Lower lobe of right lung (tissue), 2 donors: ENCODE measurements at regions not wholly inside any gene's neighbourhood (a gene's known extent, or its start where the extent isn't known, plus 50 kb on each side); places are given as distances from the start of the nearest gene placed in this dataset.
A peak's percentile ranks its signal among the peaks of the same experiment; 100 is the strongest.
"Not testable (repeated sequence)": the region's sequence is repeated elsewhere in the genome, so short reads cannot be mapped to it uniquely, and the experiment has no call there.

Experiments
- ATAC-seq, 2 donors: fragments of 200-7000 bp; cut with Tn5 transposase; one replicate each; pipeline ENCODE4 v1.9.1; 2020 to 2022; ENCODE audit warnings: mild to moderate bottlenecking in 2 of 2, moderate library complexity in 2 of 2
- DNase-seq: peaks from one replicate; pipeline ENCODE4 v3.0.0-alpha.2; 2020
- H3K27ac ChIP-seq: fragments of 200-600 bp; one replicate; pipeline ENCODE4 v1.8.0; 2022
- H3K27me3 ChIP-seq: fragments of 200-600 bp; one replicate; pipeline ENCODE4 v1.8.0; 2022; ENCODE audit warnings: low read depth
- H3K36me3 ChIP-seq: fragments of 200-600 bp; one replicate; pipeline ENCODE4 v1.8.0; 2022; ENCODE audit warnings: mild to moderate bottlenecking
- H3K4me1 ChIP-seq: fragments of 200-600 bp; one replicate; pipeline ENCODE4 v1.8.0; 2022
- H3K4me3 ChIP-seq: fragments of 200-600 bp; one replicate; pipeline ENCODE4 v1.8.0; 2022; ENCODE audit warnings: mild to moderate bottlenecking
- H3K9me3 ChIP-seq: fragments of 200-600 bp; one replicate; pipeline ENCODE4 v1.8.0; 2022
- intact Hi-C: fragments of 100-400 bp; cut with DNase I; formaldehyde crosslinking; loops from one replicate; pipeline ENCODE4 v1.11.0; 2022
- TF ChIP-seq, protein P1 (sequence below): fragments of 200-600 bp; IDR thresholded peaks from one replicate; pipeline ENCODE4 v1.8.0; 2022; ENCODE audit warnings: antibody characterized with exemption, mild to moderate bottlenecking
- donor health status: DM: no; HTN: yes; CAD: no; lungs with severe emphysema.

DNA sequence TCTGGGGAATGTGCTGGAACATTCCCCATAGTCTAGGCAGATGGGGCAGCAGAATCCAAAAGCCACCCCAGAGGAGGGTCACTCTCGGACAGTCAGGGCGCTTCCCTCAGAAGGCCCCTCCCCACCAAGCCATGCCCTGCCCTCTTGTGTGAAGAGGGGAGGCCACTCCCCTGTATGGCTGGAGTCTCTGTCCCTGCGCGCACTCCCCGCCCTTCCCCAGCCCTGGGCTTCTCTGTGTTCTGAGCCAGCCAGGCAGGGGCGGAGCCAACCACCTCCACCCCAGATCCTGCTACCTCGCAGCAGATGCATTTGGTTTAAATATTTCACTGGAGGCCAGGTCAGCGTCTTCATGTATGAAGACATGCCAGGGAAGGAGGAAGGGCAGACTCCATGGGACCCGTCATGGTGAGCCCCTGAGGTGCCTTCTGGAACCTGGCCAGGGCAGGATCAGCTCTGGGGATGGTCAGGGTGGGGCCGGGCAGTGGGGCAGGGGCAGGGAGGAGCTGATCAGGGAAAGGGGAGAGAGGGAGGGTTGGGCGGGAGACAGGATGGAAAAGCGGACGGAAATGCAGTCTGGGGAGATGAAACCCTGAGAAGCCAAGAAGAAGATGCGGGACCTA is 107.3 kb downstream of the ADRA2C start:
- intact Hi-C loops = no loop called here
- no peaks in the 10 kb centered on the region for H3K4me1 ChIP-seq
- no peak overlapping the region for H3K27ac ChIP-seq
- H3K36me3 ChIP-seq = no peaks in the 10 kb centered on the region
- peaks cover 83% of the 10 kb centered on the region for H3K27me3 ChIP-seq
- no peaks in the 10 kb centered on the region for H3K9me3 ChIP-seq
- TF ChIP-seq, protein P1, sequence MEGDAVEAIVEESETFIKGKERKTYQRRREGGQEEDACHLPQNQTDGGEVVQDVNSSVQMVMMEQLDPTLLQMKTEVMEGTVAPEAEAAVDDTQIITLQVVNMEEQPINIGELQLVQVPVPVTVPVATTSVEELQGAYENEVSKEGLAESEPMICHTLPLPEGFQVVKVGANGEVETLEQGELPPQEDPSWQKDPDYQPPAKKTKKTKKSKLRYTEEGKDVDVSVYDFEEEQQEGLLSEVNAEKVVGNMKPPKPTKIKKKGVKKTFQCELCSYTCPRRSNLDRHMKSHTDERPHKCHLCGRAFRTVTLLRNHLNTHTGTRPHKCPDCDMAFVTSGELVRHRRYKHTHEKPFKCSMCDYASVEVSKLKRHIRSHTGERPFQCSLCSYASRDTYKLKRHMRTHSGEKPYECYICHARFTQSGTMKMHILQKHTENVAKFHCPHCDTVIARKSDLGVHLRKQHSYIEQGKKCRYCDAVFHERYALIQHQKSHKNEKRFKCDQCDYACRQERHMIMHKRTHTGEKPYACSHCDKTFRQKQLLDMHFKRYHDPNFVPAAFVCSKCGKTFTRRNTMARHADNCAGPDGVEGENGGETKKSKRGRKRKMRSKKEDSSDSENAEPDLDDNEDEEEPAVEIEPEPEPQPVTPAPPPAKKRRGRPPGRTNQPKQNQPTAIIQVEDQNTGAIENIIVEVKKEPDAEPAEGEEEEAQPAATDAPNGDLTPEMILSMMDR = no peak
- DNase-seq = no peak
- no peak for ATAC-seq
- H3K4me3 ChIP-seq = no peak overlapping the region

DNA sequence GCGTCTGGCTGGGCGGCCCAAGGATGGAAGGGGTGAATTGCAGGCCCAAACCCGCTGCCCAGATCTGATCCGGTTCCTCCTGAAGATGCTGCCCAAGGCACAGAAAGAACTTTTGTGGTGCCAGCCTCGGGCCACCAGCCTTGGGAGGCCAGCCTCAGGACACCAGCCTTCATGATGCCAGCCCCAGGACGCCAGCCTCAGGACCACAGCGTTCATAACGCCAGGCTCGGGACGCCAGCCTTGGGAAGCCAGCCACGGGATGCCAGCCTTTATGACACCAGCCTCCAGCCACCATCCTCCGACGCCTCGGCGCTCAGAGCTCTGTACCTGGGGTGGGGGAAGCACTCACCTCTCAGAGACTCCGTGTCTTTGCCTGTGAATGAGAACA is 107.8 kb downstream of the ADRA2C start:
- Histone ChIP-seq H3K4me1 (no peaks in the 10 kb centered on the region), H3K27ac (no peak overlapping the region), H3K27me3 (peaks cover 86% of the 10 kb centered on the region), H3K36me3 (no peaks in the 10 kb centered on the region), H3K4me3 (no peak overlapping the region), H3K9me3 (no peaks in the 10 kb centered on the region)
- DNase-seq = no peak
- intact Hi-C loops = no loop called here
- TF ChIP-seq, protein P1 = no peak
- no peak for ATAC-seq

DNA sequence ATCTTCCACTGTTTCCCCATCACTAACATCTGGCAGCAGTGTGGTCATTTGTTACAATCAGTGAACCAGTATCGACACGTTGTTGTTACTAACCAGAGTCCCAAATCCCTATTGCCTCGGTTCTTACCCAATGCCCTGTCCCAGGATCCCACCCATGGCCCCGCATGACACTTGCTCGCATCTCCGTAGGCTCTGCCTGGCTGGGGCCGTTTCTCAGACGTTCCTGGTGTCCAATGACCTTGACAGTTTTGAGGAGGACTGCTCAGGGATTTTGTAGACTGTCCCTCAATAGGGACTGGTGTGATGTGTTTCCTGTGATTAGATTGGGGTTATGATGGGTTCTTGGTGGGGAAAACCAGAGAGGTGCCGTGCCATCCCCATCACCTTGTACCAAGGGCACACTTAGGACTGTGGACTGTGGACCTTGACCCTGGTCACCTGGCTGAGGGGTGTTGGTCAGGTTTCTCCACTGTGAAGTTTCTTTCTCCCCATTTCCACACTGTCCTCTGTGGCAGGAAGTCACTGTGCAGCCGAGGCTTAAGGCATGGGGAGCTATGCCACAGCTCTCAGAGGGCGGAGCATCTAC is 108.4 kb downstream of the ADRA2C start:
- peak; percentile 6 for DNase-seq
- Histone ChIP-seq H3K27me3 (peaks cover 88% of the 10 kb centered on the region), H3K4me3 (no peak overlapping the region), H3K27ac (no peak overlapping the region), H3K9me3 (no peaks in the 10 kb centered on the region), H3K4me1 (peaks cover 1% of the 10 kb centered on the region), H3K36me3 (no peaks in the 10 kb centered on the region)
- intact Hi-C loops = no loop called here
- TF ChIP-seq, protein P1 = no peak
- ATAC-seq = no peak

DNA sequence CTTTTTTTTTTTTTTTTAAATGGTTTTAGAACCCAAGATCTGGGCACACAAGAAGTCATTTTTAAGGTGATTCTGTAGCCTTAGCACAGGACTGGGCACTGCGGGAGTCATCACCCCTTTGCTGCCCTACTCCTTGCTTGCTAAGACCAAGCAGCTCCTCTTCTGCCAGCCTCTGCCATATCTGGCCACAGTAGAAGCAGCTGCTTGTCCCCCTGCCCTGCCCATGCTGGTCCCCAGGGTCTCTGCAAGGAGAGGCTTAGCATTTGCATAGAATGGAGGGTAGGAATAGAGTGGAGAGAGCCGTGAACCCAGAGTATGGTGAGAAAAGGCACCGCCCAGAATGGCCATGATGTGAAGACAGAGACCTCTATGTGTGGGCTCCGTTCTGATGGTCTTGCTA is 109.3 kb downstream of the ADRA2C start:
- no peak for DNase-seq
- H3K27me3 ChIP-seq = peaks cover 88% of the 10 kb centered on the region
- intact Hi-C loops = no loop called here

DNA sequence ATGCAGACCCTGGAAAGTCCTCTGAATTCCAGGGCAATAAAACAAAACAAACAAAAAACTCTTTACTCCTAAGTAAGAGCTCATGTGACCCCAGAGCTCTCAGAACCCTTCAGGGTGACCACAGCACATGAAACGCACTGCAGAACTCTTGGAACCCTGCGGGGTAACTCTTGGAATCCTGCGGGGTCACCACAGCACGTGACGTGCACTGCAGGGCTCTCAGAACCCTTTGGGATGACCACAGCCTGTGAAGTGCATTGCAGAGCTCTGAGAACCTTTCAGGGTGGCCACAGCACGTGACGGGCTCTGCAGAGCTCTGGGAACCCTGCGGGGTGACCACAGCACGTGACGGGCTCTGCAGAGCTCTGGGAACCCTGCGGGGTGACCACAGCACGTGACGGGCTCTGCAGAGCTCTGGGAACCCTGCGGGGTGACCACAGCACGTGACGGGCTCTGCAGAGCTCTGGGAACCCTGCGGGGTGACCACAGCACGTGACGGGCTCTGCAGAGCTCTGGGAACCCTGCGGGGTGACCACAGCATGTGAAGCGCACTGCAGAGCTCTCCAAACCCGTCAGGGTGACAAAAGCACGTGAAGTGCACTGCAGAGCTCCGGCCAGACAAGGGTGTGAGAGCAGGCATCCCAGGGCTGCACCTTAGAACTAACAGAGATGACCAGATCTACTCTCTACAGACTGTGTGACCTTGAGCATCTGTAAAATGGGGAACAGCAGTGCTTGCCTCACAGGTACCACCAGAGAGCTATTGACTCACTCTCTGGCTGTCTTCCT is 110.1 kb downstream of the ADRA2C start:
- H3K9me3 ChIP-seq, H3K36me3 ChIP-seq, H3K4me3 ChIP-seq, intact Hi-C loops, H3K27ac ChIP-seq, ATAC-seq: not testable (repeated sequence)
- peaks cover 86% of the 10 kb centered on the region for H3K27me3 ChIP-seq
- peaks cover 11% of the 10 kb centered on the region for H3K4me1 ChIP-seq
- DNase-seq = peak; percentile 31

More for the DNA sequence above, 109.3 kb downstream of the ADRA2C start:
- H3K27ac ChIP-seq = no peak overlapping the region
- no peaks in the 10 kb centered on the region for H3K36me3 ChIP-seq
- no peaks in the 10 kb centered on the region for H3K9me3 ChIP-seq
- TF ChIP-seq, protein P1 = no peak
- no peak for ATAC-seq
- no peak overlapping the region for H3K4me3 ChIP-seq
- H3K4me1 ChIP-seq = peaks cover 10% of the 10 kb centered on the region

DNA sequence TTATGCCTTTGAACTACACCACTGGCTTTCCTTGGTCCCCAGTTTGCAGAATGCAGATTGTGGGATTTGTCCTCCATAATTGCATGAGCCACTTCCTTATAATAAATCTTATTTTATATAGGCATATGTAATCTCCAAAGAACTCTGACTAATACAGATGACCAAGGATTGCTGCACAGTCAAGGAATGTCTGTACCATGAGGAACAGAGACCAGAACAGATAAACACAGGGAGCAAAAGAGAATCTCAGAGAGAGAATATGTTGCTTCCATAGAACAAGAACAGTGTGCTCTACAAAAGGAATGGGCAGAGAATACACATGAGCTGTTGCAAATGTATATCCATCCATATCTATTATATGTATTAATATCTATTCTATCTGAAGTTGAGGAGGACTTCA is 111.1 kb downstream of the ADRA2C start:
- TF ChIP-seq, protein P1 = no peak

More for the DNA sequence above, 111.1 kb downstream of the ADRA2C start:
- Histone ChIP-seq H3K4me1 (peaks cover 11% of the 10 kb centered on the region), H3K27ac (no peak overlapping the region), H3K36me3 (no peaks in the 10 kb centered on the region), H3K9me3 (no peaks in the 10 kb centered on the region), H3K4me3 (no peak overlapping the region), H3K27me3 (peaks cover 78% of the 10 kb centered on the region)
- intact Hi-C loops = no loop called here
- DNase-seq (no peak), ATAC-seq (no peak)
